Kidney epithelial cell (primary cell): ENCODE measurements at regions not wholly inside any gene's neighbourhood (a gene's known extent, or its start where the extent isn't known, plus 50 kb on each side); places are given as distances from the start of the nearest gene placed in this dataset.
"Not testable (repeated sequence)": the region's sequence is repeated elsewhere in the genome, so short reads cannot be mapped to it uniquely, and the experiment has no call there.

ENCODE experiments used
- DNase-seq: peaks from one replicate; pipeline ENCODE4 v3.0.0-alpha.2; 2010; ENCODE audit warnings: low read depth
- H3K27me3 ChIP-seq: 2 replicates; pipeline ENCODE4 v1.6.0; 2011; ENCODE audit warnings: low read length; ENCODE audit not compliant: control insufficient read depth, insufficient read depth
- H3K36me3 ChIP-seq: 2 replicates; pipeline ENCODE4 v1.5.1; 2011; ENCODE audit warnings: low read length; ENCODE audit not compliant: control insufficient read depth, insufficient read depth
- H3K4me3 ChIP-seq: 2 replicates; pipeline ENCODE4 v1.5.1; 2011; ENCODE audit warnings: low read depth, mild to moderate bottlenecking, control low read depth, low read length
- CTCF ChIP-seq: IDR thresholded peaks from 2 replicates; pipeline ENCODE4 v1.5.1; 2011; ENCODE audit warnings: mild to moderate bottlenecking, moderate library complexity, low read length, control low read depth, inconsistent platforms; ENCODE audit not compliant: insufficient read depth, poor library complexity, severe bottlenecking

GRCh38 chr6:91911945-91912344 is 1325.1 kb upstream of the MAP3K7 start:
- DNase-seq = no peak
- H3K36me3 ChIP-seq = no peaks in the 10 kb centered on the region
- no peak overlapping the region for H3K4me3 ChIP-seq
- H3K27me3 ChIP-seq = no peaks in the 10 kb centered on the region
- TF ChIP-seq CTCF = no peak

GRCh38 chr6:91904586-91905164 is 1317.8 kb upstream of the MAP3K7 start:
- H3K36me3 ChIP-seq = no peaks in the 10 kb centered on the region
- TF ChIP-seq CTCF = no peak
- no peak for DNase-seq
- H3K4me3 ChIP-seq = no peak overlapping the region
- no peaks in the 10 kb centered on the region for H3K27me3 ChIP-seq

GRCh38 chr6:91895599-91896285 is 1308.9 kb upstream of the MAP3K7 start:
- Histone ChIP-seq H3K4me3 (no peak overlapping the region), H3K27me3 (no peaks in the 10 kb centered on the region), H3K36me3 (no peaks in the 10 kb centered on the region)
- TF ChIP-seq CTCF = no peak
- DNase-seq = no peak

GRCh38 chr6:91886183-91886795 is 1299.4 kb upstream of the MAP3K7 start:
- no peaks in the 10 kb centered on the region for H3K36me3 ChIP-seq
- no peaks in the 10 kb centered on the region for H3K27me3 ChIP-seq
- DNase-seq = no peak
- TF ChIP-seq CTCF = no peak
- H3K4me3 ChIP-seq = no peak overlapping the region

GRCh38 chr6:91881791-91882190 is 1294.9 kb upstream of the MAP3K7 start:
- not testable (repeated sequence) for DNase-seq, H3K4me3 ChIP-seq, H3K36me3 ChIP-seq, H3K27me3 ChIP-seq

GRCh38 chr6:91879386-91879995 is 1292.6 kb upstream of the MAP3K7 start:
- H3K27me3 ChIP-seq = no peaks in the 10 kb centered on the region
- no peak for DNase-seq
- H3K4me3 ChIP-seq = no peak overlapping the region
- TF ChIP-seq CTCF = no peak
- no peaks in the 10 kb centered on the region for H3K36me3 ChIP-seq
